Uterus (tissue), 2 donors: ENCODE measurements at regions not wholly inside any gene's neighbourhood (a gene's known extent, or its start where the extent isn't known, plus 50 kb on each side); places are given as distances from the start of the nearest gene placed in this dataset.

ENCODE experiments used
- POLR2A ChIP-seq, 2 donors: fragments of 450-650 bp; IDR thresholded peaks; one replicate each; pipeline ENCODE4 v1.6.1; 2016; ENCODE audit warnings: antibody characterized with exemption in 2 of 2, mild to moderate bottlenecking in 1 of 2, moderate library complexity in 1 of 2
- TF ChIP-seq, protein P1 (sequence below), 4 experiments: fragments of 200-600 bp in 2 of 4; fragments of 450-650 bp in 2 of 4; sonication (generic) in 2 of 4; IDR thresholded peaks; one replicate each; pipeline ENCODE4 v1.5.1; 2016 to 2019; ENCODE audit warnings: antibody characterized with exemption in 4 of 4, mild to moderate bottlenecking in 2 of 4, moderate library complexity in 1 of 4

DNA sequence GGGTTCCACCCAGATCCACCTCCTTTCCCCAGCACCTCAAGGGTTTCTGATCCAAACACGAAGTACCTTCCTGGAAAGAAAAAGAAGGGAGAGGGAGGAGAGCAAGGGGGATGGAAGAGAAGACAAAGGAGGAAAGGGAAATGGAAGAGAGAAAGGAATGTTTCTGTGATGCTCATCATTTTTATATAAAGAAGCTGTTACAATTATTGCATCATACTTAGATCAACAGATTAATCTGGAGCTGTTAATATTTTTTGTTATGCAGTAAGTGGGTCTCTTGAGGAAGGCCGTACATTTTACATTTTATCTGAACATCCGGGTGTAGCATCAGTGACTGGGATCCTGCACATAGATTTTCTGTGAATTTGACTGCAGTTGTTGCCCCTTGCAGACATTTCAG lies 60.6 kb upstream of the NEDD4L start:
- TF ChIP-seq, protein P1, sequence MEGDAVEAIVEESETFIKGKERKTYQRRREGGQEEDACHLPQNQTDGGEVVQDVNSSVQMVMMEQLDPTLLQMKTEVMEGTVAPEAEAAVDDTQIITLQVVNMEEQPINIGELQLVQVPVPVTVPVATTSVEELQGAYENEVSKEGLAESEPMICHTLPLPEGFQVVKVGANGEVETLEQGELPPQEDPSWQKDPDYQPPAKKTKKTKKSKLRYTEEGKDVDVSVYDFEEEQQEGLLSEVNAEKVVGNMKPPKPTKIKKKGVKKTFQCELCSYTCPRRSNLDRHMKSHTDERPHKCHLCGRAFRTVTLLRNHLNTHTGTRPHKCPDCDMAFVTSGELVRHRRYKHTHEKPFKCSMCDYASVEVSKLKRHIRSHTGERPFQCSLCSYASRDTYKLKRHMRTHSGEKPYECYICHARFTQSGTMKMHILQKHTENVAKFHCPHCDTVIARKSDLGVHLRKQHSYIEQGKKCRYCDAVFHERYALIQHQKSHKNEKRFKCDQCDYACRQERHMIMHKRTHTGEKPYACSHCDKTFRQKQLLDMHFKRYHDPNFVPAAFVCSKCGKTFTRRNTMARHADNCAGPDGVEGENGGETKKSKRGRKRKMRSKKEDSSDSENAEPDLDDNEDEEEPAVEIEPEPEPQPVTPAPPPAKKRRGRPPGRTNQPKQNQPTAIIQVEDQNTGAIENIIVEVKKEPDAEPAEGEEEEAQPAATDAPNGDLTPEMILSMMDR (IDR thresholded peaks at IDR 0.05): no peak
- TF ChIP-seq POLR2A (IDR thresholded peaks at IDR 0.05): no peak
